Astrocyte (in vitro differentiated cells and primary cell): ENCODE measurements at regions not wholly inside any gene's neighbourhood (a gene's known extent, or its start where the extent isn't known, plus 50 kb on each side); places are given as distances from the start of the nearest gene placed in this dataset.

ENCODE experiments used
- DNase-seq: peaks from one replicate; pipeline ENCODE4 v3.0.0-alpha.2; 2010; ENCODE audit warnings: low read depth
- FAIRE-seq: peaks from 2 replicates; lab custom pipeline; 2011; peaks lifted over from hg19 to GRCh38; lab: Jason Lieb, UNC
- H2AFZ ChIP-seq: 2 replicates; pipeline ENCODE4 v1.6.0; 2012; ENCODE audit warnings: low read depth, low read length, inconsistent platforms
- H3K27ac ChIP-seq: 2 replicates; pipeline ENCODE4 v1.5.1; 2011; ENCODE audit warnings: low read depth, low read length, inconsistent platforms
- H3K27me3 ChIP-seq: 2 replicates; pipeline ENCODE4 v1.6.0; 2011; ENCODE audit warnings: low read length, inconsistent platforms; ENCODE audit not compliant: insufficient read depth
- H3K36me3 ChIP-seq: 2 replicates; pipeline ENCODE4 v1.5.1; 2011; ENCODE audit warnings: low read length, inconsistent platforms; ENCODE audit not compliant: insufficient read depth
- H3K4me1 ChIP-seq: 2 replicates; pipeline ENCODE4 v1.5.1; 2011; ENCODE audit warnings: low read length, inconsistent platforms; ENCODE audit not compliant: insufficient read depth
- H3K4me2 ChIP-seq: 2 replicates; pipeline ENCODE4 v1.6.0; 2012; ENCODE audit warnings: low read length, inconsistent platforms
- H3K4me3 ChIP-seq: 2 replicates; pipeline ENCODE4 v1.5.1; 2011; ENCODE audit warnings: low read depth, mild to moderate bottlenecking, low read length, inconsistent platforms; ENCODE audit not compliant: insufficient read depth
- H3K79me2 ChIP-seq: 2 replicates; pipeline ENCODE4 v1.6.0; 2012; ENCODE audit warnings: mild to moderate bottlenecking, low read length, inconsistent platforms; ENCODE audit not compliant: insufficient read depth
- H3K9ac ChIP-seq: 2 replicates; pipeline ENCODE4 v1.6.0; 2012; ENCODE audit warnings: mild to moderate bottlenecking, low read length, inconsistent platforms
- H3K9me3 ChIP-seq: 2 replicates; pipeline ENCODE4 v1.5.1; 2012; ENCODE audit warnings: low read depth, mild to moderate bottlenecking, low read length, inconsistent platforms; ENCODE audit not compliant: insufficient read depth
- H4K20me1 ChIP-seq: 2 replicates; pipeline ENCODE4 v1.6.0; 2012; ENCODE audit warnings: low read length, inconsistent platforms; ENCODE audit not compliant: insufficient read depth
- H3K27ac Mint-ChIP-seq: one replicate; pipeline ENCODE4 v1.8.0; 2021; ENCODE audit warnings: mild to moderate bottlenecking, mixed read lengths; ENCODE audit not compliant: unreplicated experiment
- H3K27me3 Mint-ChIP-seq: one replicate; pipeline ENCODE4 v1.8.0; 2021; ENCODE audit warnings: low read depth, mixed read lengths; ENCODE audit not compliant: unreplicated experiment
- H3K36me3 Mint-ChIP-seq: one replicate; pipeline ENCODE4 v1.8.0; 2021; ENCODE audit warnings: low read depth, mixed read lengths; ENCODE audit not compliant: unreplicated experiment
- H3K4me1 Mint-ChIP-seq: one replicate; pipeline ENCODE4 v1.8.0; 2021; ENCODE audit warnings: low read depth, mixed read lengths; ENCODE audit not compliant: unreplicated experiment
- H3K4me3 Mint-ChIP-seq: one replicate; pipeline ENCODE4 v1.8.0; 2021; ENCODE audit warnings: mild to moderate bottlenecking, moderate library complexity, mixed read lengths; ENCODE audit not compliant: unreplicated experiment
- H3K9me3 Mint-ChIP-seq: one replicate; pipeline ENCODE4 v1.8.0; 2021; ENCODE audit warnings: mild to moderate bottlenecking, mixed read lengths; ENCODE audit not compliant: unreplicated experiment
- EZH2 ChIP-seq: IDR thresholded peaks from 2 replicates; pipeline ENCODE4 v1.6.1; 2012; ENCODE audit warnings: mild to moderate bottlenecking, low read length, inconsistent platforms; ENCODE audit not compliant: insufficient read depth
- TF ChIP-seq, protein P1 (sequence below): IDR thresholded peaks from 2 replicates; pipeline ENCODE4 v1.5.1; 2011; ENCODE audit warnings: low read depth, mild to moderate bottlenecking, inconsistent platforms, low read length, moderate library complexity; ENCODE audit not compliant: insufficient read depth

DNA sequence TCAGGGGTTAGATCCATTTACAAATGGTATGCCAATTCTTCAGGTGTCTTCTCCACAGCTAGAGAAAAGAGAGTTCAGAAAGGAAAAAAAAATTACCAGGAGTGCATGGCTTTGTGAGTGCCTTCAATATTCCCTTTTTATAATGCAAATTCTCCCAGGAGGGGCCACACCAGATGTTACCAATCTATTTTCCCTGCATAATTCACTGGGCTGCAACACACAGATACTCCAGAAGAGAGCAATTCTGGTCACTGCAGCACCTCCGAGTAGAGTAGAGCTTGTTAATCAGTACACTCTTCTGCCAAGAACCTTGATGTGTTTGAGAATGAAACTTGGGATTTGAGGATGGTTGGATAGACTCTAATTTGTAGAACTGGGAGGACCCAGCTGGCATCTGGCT lies 80.7 kb upstream of the SPRED1 start:
- Mint-ChIP-seq H3K4me1 (peaks cover 7% of the 10 kb centered on the region), H3K36me3 (no peaks in the 10 kb centered on the region), H3K27me3 (no peaks in the 10 kb centered on the region), H3K4me3 (no peak overlapping the region), H3K27ac (no peak overlapping the region), H3K9me3 (no peaks in the 10 kb centered on the region)
- Histone ChIP-seq H3K27me3 (no peaks in the 10 kb centered on the region), H3K4me1 (no peaks in the 10 kb centered on the region), H3K4me3 (no peak overlapping the region), H3K9me3 (no peaks in the 10 kb centered on the region), H3K27ac (no peak overlapping the region), H3K9ac (no peak overlapping the region), H3K36me3 (no peaks in the 10 kb centered on the region), H2AFZ (no peak overlapping the region), H4K20me1 (no peaks in the 10 kb centered on the region), H3K4me2 (no peak overlapping the region), H3K79me2 (no peaks in the 10 kb centered on the region)
- no peak for FAIRE-seq
- TF ChIP-seq EZH2, result no peak
- TF ChIP-seq, protein P1, sequence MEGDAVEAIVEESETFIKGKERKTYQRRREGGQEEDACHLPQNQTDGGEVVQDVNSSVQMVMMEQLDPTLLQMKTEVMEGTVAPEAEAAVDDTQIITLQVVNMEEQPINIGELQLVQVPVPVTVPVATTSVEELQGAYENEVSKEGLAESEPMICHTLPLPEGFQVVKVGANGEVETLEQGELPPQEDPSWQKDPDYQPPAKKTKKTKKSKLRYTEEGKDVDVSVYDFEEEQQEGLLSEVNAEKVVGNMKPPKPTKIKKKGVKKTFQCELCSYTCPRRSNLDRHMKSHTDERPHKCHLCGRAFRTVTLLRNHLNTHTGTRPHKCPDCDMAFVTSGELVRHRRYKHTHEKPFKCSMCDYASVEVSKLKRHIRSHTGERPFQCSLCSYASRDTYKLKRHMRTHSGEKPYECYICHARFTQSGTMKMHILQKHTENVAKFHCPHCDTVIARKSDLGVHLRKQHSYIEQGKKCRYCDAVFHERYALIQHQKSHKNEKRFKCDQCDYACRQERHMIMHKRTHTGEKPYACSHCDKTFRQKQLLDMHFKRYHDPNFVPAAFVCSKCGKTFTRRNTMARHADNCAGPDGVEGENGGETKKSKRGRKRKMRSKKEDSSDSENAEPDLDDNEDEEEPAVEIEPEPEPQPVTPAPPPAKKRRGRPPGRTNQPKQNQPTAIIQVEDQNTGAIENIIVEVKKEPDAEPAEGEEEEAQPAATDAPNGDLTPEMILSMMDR, result no peak
- DNase-seq, result no peak

DNA sequence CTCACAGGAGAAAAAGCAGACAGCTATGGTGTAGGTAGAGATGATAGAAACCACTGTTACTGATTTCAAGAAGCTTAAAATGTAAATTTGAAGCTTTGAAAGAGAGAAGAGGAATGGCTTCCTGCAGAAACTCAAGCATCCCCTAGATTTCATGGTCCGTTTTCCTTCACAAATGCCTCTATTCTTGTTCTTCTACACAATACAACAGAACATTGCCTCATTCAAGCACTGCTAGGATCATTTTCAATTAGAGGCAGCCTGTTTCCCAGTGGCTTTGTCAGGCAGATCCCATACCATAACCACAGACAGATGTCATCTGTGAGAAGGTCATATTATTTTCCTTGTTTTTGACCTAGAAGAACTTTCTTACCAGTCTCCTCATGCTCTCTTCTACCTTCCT lies 77.9 kb upstream of the SPRED1 start:
- TF ChIP-seq, protein P1, result no peak
- TF ChIP-seq EZH2, result no peak
- Histone ChIP-seq H3K9me3 (no peaks in the 10 kb centered on the region), H4K20me1 (no peaks in the 10 kb centered on the region), H3K9ac (no peak overlapping the region), H3K27me3 (no peaks in the 10 kb centered on the region), H3K4me2 (no peak overlapping the region), H3K4me1 (no peaks in the 10 kb centered on the region), H2AFZ (no peak overlapping the region), H3K4me3 (no peak overlapping the region), H3K79me2 (no peaks in the 10 kb centered on the region), H3K36me3 (no peaks in the 10 kb centered on the region), H3K27ac (no peak overlapping the region)
- Mint-ChIP-seq H3K4me1 (peaks cover 8% of the 10 kb centered on the region), H3K27ac (no peak overlapping the region), H3K4me3 (no peak overlapping the region), H3K36me3 (no peaks in the 10 kb centered on the region), H3K9me3 (no peaks in the 10 kb centered on the region), H3K27me3 (no peaks in the 10 kb centered on the region)
- DNase-seq (no peak), FAIRE-seq (no peak)

DNA sequence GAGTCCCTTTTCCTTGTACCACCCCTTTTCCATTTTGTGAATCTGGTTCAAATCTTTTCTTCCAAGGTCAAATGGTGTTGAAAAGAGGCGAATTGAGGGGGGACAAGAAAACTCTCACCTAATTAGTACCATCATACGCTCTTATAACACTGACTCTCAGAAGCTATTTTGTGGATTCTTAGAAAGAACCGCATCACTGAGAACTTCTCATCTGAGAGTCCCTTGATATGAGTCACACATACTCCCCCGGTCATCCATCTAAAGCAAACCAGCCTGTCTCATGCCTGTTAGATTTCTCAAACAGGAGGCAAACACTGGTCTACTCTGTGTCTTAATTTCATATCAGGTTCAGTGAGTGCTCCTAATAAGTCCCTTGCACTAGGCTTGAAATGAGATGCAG lies 76.5 kb upstream of the SPRED1 start:
- TF ChIP-seq, protein P1, result no peak
- no peak for TF ChIP-seq EZH2
- H3K4me1 ChIP-seq, result no peaks in the 10 kb centered on the region
- no peaks in the 10 kb centered on the region for H3K36me3 Mint-ChIP-seq
- no peaks in the 10 kb centered on the region for H3K27me3 Mint-ChIP-seq
- H3K4me3 ChIP-seq, result no peak overlapping the region
- no peak overlapping the region for H3K27ac ChIP-seq
- no peaks in the 10 kb centered on the region for H3K79me2 ChIP-seq
- H3K9me3 Mint-ChIP-seq, result no peaks in the 10 kb centered on the region
- H3K27ac Mint-ChIP-seq, result peak overlapping the region; percentile 1
- no peak overlapping the region for H2AFZ ChIP-seq
- no peaks in the 10 kb centered on the region for H3K27me3 ChIP-seq
- H3K9me3 ChIP-seq, result no peaks in the 10 kb centered on the region
- H4K20me1 ChIP-seq, result no peaks in the 10 kb centered on the region
- H3K4me1 Mint-ChIP-seq, result peaks cover 8% of the 10 kb centered on the region
- no peak overlapping the region for H3K4me2 ChIP-seq
- peak; percentile 83 for DNase-seq
- no peak overlapping the region for H3K9ac ChIP-seq
- no peak for FAIRE-seq
- no peak overlapping the region for H3K4me3 Mint-ChIP-seq
- no peaks in the 10 kb centered on the region for H3K36me3 ChIP-seq
